ENCODE measurements at regions not wholly inside any gene's neighbourhood (a gene's known extent, or its start where the extent isn't known, plus 50 kb on each side); places are given as distances from the start of the nearest gene placed in this dataset.

DNA sequence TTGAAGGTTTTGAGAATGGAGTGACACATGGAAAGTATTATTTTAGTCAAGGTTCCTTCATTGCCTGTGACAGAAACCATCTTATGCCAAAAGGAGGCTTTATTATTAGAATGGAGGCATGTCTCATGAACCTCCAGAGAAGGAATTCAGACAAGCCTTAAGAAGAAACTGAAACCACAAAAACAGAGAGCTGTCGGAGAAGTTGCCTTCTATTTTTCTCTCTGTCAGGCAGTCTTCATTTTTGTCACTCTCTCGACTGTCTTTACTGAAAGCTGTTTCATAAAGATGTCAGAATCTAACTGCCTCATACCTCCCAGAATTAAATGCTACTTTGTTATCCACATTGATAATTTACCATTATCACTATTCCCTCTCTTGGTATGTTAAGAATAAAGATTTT is 434.7 kb upstream of the ADGRL4 start:
- H3K4me1 ChIP-seq, result no peaks in the 10 kb centered on the region
- H3K4me3 ChIP-seq, result no peak overlapping the region
- H3K27ac ChIP-seq (replicated peaks in 1 of 4), result no peak overlapping the region
- no peaks in the 10 kb centered on the region for H3K9me3 ChIP-seq
- TF ChIP-seq POLR2A (IDR thresholded peaks at IDR 0.05; ENCODE audit: low read depth) (no peak), POLR2AphosphoS5 (IDR thresholded peaks at IDR 0.05) (no peak), EP300 (IDR thresholded peaks at IDR 0.05) (no peak)
- TF ChIP-seq, protein P1, sequence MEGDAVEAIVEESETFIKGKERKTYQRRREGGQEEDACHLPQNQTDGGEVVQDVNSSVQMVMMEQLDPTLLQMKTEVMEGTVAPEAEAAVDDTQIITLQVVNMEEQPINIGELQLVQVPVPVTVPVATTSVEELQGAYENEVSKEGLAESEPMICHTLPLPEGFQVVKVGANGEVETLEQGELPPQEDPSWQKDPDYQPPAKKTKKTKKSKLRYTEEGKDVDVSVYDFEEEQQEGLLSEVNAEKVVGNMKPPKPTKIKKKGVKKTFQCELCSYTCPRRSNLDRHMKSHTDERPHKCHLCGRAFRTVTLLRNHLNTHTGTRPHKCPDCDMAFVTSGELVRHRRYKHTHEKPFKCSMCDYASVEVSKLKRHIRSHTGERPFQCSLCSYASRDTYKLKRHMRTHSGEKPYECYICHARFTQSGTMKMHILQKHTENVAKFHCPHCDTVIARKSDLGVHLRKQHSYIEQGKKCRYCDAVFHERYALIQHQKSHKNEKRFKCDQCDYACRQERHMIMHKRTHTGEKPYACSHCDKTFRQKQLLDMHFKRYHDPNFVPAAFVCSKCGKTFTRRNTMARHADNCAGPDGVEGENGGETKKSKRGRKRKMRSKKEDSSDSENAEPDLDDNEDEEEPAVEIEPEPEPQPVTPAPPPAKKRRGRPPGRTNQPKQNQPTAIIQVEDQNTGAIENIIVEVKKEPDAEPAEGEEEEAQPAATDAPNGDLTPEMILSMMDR (IDR thresholded peaks at IDR 0.05), result no peak
- DNase-seq (ENCODE audit: extremely low spot score), result no peak
- WGBS, result 72% methylated on average over 2 of the region's 2 CpGs
- no peaks in the 10 kb centered on the region for H3K27me3 ChIP-seq
- no peaks in the 10 kb centered on the region for H3K36me3 ChIP-seq
- intact Hi-C loops (cut with DNase I), result no loop called here

DNA sequence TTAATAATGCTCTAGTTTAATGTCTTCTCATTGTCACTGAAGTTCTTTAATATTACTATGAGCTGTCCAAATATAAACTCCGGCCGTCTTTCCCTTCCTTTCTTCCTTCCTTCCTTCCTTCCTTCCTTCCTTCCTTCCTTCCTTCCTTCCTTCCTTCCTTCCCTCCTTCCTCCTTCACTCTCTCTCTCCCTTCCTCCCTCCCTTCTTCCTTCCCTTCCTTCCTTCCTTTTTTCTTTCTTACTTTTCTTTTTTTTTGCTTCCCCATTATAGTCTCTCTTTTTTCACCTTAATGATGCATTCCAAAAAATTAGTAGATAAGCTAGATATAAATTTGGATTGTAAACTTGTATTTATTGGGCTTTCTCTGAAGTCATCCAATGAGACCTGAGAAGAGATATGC is 431.0 kb upstream of the ADGRL4 start:
- Histone ChIP-seq H3K27me3 (no peaks in the 10 kb centered on the region), H3K9me3 (no peaks in the 10 kb centered on the region), H3K36me3 (no peaks in the 10 kb centered on the region), H3K27ac (replicated peaks in 1 of 4) (no peak overlapping the region), H3K4me3 (no peak overlapping the region), H3K4me1 (no peaks in the 10 kb centered on the region)
- no peak for DNase-seq (ENCODE audit: extremely low spot score)
- intact Hi-C loops (cut with DNase I), result no loop called here
- WGBS, result 81% methylated on average over 2 of the region's 2 CpGs
- no peak for TF ChIP-seq EP300 (IDR thresholded peaks at IDR 0.05)
- TF ChIP-seq, protein P1 (IDR thresholded peaks at IDR 0.05), result no peak
- no peak for TF ChIP-seq POLR2AphosphoS5 (IDR thresholded peaks at IDR 0.05)
- TF ChIP-seq POLR2A (IDR thresholded peaks at IDR 0.05; ENCODE audit: low read depth), result no peak

GRCh38 chr1:79431340-79431739 is 424.8 kb upstream of the ADGRL4 start:
- Histone ChIP-seq H3K36me3 (no peaks in the 10 kb centered on the region), H3K27ac (replicated peaks in 1 of 4) (no peak overlapping the region), H3K4me1 (no peaks in the 10 kb centered on the region), H3K4me3 (no peak overlapping the region), H3K27me3 (no peaks in the 10 kb centered on the region), H3K9me3 (no peaks in the 10 kb centered on the region)
- intact Hi-C loops (cut with DNase I), result no loop called here
- no peak for TF ChIP-seq POLR2AphosphoS5 (IDR thresholded peaks at IDR 0.05)
- TF ChIP-seq, protein P1 (IDR thresholded peaks at IDR 0.05), result no peak
- no peak for TF ChIP-seq POLR2A (IDR thresholded peaks at IDR 0.05; ENCODE audit: low read depth)
- TF ChIP-seq EP300 (IDR thresholded peaks at IDR 0.05), result no peak
- no peak for DNase-seq (ENCODE audit: extremely low spot score)
- WGBS, result 83% methylated on average over 2 of the region's 2 CpGs

- intact Hi-C loops (cut with DNase I), result no loop called here
- H3K9me3 ChIP-seq, result no peaks in the 10 kb centered on the region
- no peak overlapping the region for H3K4me3 ChIP-seq
- no peaks in the 10 kb centered on the region for H3K36me3 ChIP-seq
- no peaks in the 10 kb centered on the region for H3K27me3 ChIP-seq
- no peaks in the 10 kb centered on the region for H3K4me1 ChIP-seq
- 75% methylated on average over 11 of the region's 11 CpGs for WGBS
- no peak overlapping the region for H3K27ac ChIP-seq (replicated peaks in 1 of 4)
- no peak for DNase-seq (ENCODE audit: extremely low spot score)
- TF ChIP-seq POLR2A (IDR thresholded peaks at IDR 0.05; ENCODE audit: low read depth), result no peak
- TF ChIP-seq, protein P1 (IDR thresholded peaks at IDR 0.05), result no peak
- TF ChIP-seq POLR2AphosphoS5 (IDR thresholded peaks at IDR 0.05), result no peak
- TF ChIP-seq EP300 (IDR thresholded peaks at IDR 0.05), result no peak
These were observed 423.9 kb upstream of the ADGRL4 start for GRCh38 chr1:79430437-79430836.

DNA sequence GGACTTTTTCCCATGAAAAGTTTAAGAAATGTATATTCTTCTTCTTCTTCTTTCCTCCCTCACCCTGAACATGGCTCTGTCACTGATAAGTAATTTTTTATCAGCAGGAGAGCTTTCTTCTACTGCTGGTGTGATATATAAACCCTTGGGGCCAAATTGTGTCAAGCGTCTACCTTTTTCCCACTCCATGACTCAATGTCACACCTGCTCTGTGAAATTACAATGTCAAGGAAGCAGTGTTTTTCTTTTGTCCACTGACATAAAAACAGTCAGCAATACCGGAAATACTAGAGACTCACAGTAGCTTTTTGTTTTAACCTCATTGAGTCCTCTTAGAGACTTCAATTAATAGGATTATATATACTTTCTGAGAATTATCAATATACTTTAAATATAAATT is 416.2 kb upstream of the ADGRL4 start:
- WGBS, result 80% methylated on average over 2 of the region's 2 CpGs
- Histone ChIP-seq H3K4me3 (no peak overlapping the region), H3K36me3 (no peaks in the 10 kb centered on the region), H3K4me1 (no peaks in the 10 kb centered on the region), H3K9me3 (no peaks in the 10 kb centered on the region), H3K27ac (replicated peaks in 1 of 4) (no peak overlapping the region), H3K27me3 (no peaks in the 10 kb centered on the region)
- intact Hi-C loops (cut with DNase I), result no loop called here
- TF ChIP-seq POLR2AphosphoS5 (IDR thresholded peaks at IDR 0.05) (no peak), EP300 (IDR thresholded peaks at IDR 0.05) (no peak)
- TF ChIP-seq, protein P1 (IDR thresholded peaks at IDR 0.05), result no peak
- DNase-seq (ENCODE audit: extremely low spot score), result no peak
